RWPE1 (cell line): ENCODE measurements at regions not wholly inside any gene's neighbourhood (a gene's known extent, or its start where the extent isn't known, plus 50 kb on each side); places are given as distances from the start of the nearest gene placed in this dataset.

Experiments used
- CTCF ChIA-PET: fragments of 350-600 bp; sonication (Branson Sonifier 250); formaldehyde crosslinking; extraction: SDS; loops from one replicate; lab custom pipeline; 2021; lab: Yijun Ruan, JAX
- POLR2A ChIA-PET: fragments of 400-600 bp; formaldehyde crosslinking; extraction: SDS; loops from one replicate; lab custom pipeline; 2020; ENCODE audit warnings: antibody characterized with exemption; ENCODE audit not compliant: low non-redundant PET; lab: Yijun Ruan, JAX
- DNase-seq: peaks from one replicate; pipeline ENCODE4 v3.0.0; 2012; ENCODE audit warnings: low spot score
- H3K27ac ChIP-seq: fragments of 450-650 bp; 2 replicates; pipeline ENCODE4 v1.5.1; 2017
- TF ChIP-seq, protein P1 (sequence below): fragments of 450-650 bp; conservative IDR thresholded peaks from 2 replicates; pipeline ENCODE4 v1.5.1; 2017; ENCODE audit warnings: low read depth, mild to moderate bottlenecking

DNA sequence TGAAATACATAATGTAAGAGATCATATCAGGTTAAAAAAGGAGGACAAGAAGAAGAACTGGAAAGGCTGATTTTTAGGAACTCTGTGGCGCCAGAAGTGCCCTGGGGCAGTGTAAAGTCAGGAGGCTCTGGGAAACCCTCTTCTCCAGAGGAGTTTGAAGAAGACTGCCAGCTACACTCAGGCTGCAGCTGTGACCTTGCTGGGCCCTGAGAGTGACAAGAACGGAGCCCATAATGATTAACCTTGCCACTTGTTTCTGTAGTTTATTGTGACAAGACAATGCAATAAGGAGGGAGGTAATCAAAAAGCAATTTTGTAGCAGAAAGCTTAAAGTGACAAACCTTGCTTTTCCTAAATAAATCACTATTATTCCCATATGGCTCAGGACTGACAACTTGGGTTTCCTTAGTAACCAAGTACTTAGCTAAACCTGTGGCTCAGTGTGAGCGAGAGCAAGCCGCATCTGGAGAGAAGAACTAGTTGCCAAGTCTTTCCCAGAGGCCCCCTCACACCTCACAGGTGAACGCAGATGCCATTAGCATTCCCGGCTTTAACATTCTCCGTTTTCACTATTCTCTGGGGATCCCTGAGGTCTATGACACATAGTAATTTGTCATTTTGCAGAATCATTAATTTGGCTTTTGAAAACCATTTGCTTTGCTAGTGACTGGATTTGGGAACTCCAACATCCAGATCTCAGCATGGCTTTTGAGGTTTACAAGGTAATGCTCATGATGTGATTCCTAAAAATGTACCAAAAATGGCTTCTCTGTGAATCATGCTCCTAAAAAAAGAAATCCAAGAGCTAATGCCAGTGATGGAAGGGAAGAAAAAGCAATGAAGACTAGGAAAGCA is 115.9 kb downstream of the OMA1 start:
- ChIA-PET CTCF (no interaction called here), POLR2A (no interaction called here)
- TF ChIP-seq, protein P1, sequence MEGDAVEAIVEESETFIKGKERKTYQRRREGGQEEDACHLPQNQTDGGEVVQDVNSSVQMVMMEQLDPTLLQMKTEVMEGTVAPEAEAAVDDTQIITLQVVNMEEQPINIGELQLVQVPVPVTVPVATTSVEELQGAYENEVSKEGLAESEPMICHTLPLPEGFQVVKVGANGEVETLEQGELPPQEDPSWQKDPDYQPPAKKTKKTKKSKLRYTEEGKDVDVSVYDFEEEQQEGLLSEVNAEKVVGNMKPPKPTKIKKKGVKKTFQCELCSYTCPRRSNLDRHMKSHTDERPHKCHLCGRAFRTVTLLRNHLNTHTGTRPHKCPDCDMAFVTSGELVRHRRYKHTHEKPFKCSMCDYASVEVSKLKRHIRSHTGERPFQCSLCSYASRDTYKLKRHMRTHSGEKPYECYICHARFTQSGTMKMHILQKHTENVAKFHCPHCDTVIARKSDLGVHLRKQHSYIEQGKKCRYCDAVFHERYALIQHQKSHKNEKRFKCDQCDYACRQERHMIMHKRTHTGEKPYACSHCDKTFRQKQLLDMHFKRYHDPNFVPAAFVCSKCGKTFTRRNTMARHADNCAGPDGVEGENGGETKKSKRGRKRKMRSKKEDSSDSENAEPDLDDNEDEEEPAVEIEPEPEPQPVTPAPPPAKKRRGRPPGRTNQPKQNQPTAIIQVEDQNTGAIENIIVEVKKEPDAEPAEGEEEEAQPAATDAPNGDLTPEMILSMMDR = no peak
- no peak for DNase-seq
- H3K27ac ChIP-seq = no peak overlapping the region

DNA sequence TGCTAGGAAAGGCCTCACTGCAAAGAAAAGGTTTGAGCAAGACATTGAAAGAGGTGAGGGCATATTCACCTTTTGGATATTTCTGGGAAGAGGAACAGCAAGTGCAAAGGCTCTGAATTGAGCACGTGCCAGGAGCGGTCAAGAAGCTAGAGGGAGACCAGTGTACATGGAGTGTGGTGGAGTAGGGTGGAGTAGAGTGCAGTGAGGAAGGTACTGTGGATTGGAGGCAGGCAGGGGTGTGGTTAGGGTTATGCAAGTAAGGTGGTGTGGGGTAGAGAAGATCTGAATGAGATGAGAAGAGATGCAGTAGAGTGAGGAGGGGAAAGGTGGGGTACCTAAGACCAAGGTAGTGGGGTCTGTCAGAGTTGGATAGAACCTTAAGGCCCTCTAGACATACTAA is 119.6 kb downstream of the OMA1 start:
- CTCF ChIA-PET = interaction anchor here (0.7 kb wide), 1 partner anchor 48 kb away, joined by 3 read pairs; no protein-coding TSS in a partner anchor
- DNase-seq = no peak
- TF ChIP-seq, protein P1 = no peak
- POLR2A ChIA-PET = no interaction called here
- no peak overlapping the region for H3K27ac ChIP-seq

DNA sequence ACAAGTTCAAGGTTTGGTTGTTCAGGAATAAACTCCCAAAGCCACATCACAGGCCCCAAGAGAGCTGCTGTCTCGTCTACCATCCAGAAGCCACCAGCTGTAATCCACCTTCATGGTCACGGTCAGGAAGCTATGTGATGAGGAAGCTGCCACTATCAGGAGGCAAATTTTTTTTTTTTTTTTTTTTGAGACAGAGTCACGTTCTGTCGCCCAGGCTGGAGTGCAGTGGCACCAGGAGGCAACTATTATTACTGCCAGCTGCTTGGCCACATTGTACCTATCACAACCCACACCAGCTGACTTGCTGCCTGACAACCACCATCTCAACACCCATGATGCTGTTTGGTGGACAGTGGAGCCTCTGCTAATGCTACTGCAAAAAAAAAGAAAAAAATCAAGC is 124.1 kb downstream of the OMA1 start:
- POLR2A ChIA-PET = no interaction called here
- no peak for DNase-seq
- CTCF ChIA-PET = no interaction called here

DNA sequence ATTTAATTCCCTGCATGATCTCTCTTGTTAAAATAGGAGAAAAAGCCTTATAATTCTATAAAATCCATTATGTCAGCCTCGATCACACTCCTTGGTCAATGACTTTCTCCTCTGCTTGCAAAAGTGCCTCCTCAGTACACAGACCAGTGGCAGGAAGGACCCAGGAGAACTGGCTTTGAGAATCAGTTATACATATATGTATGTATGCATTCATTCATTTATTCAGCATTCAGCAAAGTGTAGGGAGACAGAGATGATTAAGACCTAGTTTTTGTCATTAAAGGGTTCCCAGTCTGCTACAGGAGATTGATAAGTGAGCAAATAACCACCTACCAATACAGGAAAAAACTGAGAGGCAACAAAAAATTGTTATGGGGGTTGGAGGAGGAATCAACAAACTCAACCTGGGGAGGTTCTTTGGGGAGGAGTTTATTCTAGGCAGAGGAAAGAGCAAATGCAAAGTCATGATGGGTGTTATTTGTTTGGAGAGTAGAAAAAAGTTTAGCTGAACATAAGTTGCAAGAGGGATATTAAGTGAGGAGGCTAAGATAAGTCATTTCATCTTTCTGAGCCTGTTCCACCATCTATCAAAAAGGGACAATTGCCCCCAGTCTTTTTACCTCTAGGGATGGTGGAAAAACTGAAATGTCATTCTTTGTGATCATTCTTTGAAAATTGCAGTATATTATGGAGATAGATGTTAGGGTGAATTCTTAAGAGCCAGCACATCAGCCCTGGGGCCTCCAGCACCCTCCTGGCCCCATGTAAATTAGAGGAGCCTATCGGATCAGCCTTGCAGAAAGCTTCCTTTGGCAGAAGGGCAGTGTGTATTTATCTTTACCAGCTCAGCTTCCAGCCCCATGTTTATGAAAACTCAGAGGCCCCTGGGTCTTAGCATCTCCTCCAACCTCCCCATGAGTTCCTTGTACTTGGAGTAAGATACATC is 128.0 kb downstream of the OMA1 start:
- ChIA-PET POLR2A (no interaction called here), CTCF (no interaction called here)
- TF ChIP-seq, protein P1 = no peak
- H3K27ac ChIP-seq = no peak overlapping the region
- DNase-seq = no peak

More for the DNA sequence above, 124.1 kb downstream of the OMA1 start:
- TF ChIP-seq, protein P1 = no peak
- no peak overlapping the region for H3K27ac ChIP-seq

DNA sequence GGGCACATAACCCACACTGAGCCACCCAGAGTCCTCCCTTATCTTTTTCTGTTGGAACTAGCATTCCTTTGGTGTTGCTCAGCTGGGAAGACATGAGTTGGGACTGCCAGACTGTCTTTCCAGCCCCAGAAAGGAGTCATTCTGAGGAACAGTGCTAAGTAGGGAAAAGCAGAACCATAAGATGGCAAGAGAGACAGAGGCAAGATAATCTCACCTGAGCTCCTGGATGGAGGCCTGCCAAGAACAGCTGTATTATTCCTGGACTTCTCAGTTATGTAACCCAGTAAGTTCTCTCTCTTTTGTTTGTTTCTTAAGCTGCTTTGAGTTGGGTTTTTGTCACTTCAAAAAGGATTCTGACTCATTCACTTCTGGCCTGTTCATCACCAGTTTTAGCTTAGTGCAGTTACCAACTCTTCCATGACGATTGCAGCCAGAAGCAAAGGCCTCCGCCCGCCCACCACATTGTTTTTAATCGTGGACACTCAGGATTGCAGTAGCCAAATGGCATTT is 134.4 kb downstream of the OMA1 start:
- TF ChIP-seq, protein P1 = no peak
- ChIA-PET POLR2A (no interaction called here), CTCF (no interaction called here)
- no peak for DNase-seq
- H3K27ac ChIP-seq = no peak overlapping the region

DNA sequence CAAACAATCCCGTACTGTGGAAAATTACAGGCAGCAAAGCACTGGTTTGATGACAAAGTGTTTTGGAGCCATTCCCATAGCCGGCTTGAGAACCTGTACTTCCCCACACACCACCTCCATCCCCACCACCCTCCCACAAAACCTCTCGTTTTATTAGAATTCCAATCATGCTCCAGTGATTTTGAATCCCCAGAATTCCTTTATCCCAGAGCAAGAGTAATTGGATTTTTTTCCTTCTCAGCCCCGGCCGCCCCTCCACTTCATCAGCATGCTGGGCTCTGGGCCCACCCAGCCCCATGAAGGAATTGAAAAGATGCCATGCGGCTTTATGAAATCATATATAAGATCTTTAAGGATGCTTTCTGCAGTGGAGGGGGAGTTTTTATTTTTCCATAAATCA is 136.6 kb downstream of the OMA1 start:
- TF ChIP-seq, protein P1 = no peak
- ChIA-PET POLR2A (no interaction called here), CTCF (no interaction called here)
- no peak overlapping the region for H3K27ac ChIP-seq
- DNase-seq = no peak
